GM23338 (cell line): ENCODE measurements at regions not wholly inside any gene's neighbourhood (a gene's known extent, or its start where the extent isn't known, plus 50 kb on each side); places are given as distances from the start of the nearest gene placed in this dataset.

ENCODE experiments used
- ATAC-seq: fragments of 200-7000 bp; cut with Tn5 transposase; 3 replicates; pipeline ENCODE4 v1.9.1; 2020
- DNase-seq: peaks from one replicate; pipeline ENCODE4 v3.0.0-alpha.2; 2015; ENCODE audit warnings: low spot score
- H2AFZ ChIP-seq: fragments of 200-600 bp; sonication (generic); 2 replicates; pipeline ENCODE4 v1.8.0; 2016; ENCODE audit warnings: antibody characterized with exemption, mild to moderate bottlenecking, moderate library complexity
- H3F3A ChIP-seq: fragments of 200-600 bp; sonication (generic); replicated peaks from 2 replicates; pipeline ENCODE4 v1.8.0; 2017; ENCODE audit warnings: antibody characterized with exemption, mixed run types, low read depth
- H3K27ac ChIP-seq: fragments of 200-600 bp; sonication (generic); 2 replicates; pipeline ENCODE4 v1.6.1; 2016; ENCODE audit warnings: low read depth
- H3K27me3 ChIP-seq: fragments of 200-600 bp; sonication (generic); 2 replicates; pipeline ENCODE4 v1.8.0; 2016; ENCODE audit warnings: mild to moderate bottlenecking, mixed run types, moderate library complexity; ENCODE audit not compliant: insufficient read depth
- H3K36me3 ChIP-seq: fragments of 200-600 bp; sonication (generic); 2 replicates; pipeline ENCODE4 v1.8.0; 2016; ENCODE audit warnings: mild to moderate bottlenecking; ENCODE audit not compliant: insufficient read depth
- H3K4me1 ChIP-seq: fragments of 200-600 bp; sonication (generic); 2 replicates; pipeline ENCODE4 v1.8.0; 2016; ENCODE audit warnings: mild to moderate bottlenecking, moderate library complexity; ENCODE audit not compliant: insufficient read depth
- H3K4me2 ChIP-seq: fragments of 200-600 bp; sonication (generic); 2 replicates; pipeline ENCODE4 v1.7.1; 2017; ENCODE audit warnings: mixed run types
- H3K4me3 ChIP-seq: fragments of 200-600 bp; sonication (generic); 2 replicates; pipeline ENCODE4 v1.6.1; 2016; ENCODE audit warnings: mixed run types
- H3K79me2 ChIP-seq: fragments of 200-600 bp; sonication (generic); replicated peaks from 2 replicates; pipeline ENCODE4 v1.8.0; 2017; ENCODE audit warnings: mild to moderate bottlenecking; ENCODE audit not compliant: insufficient read depth
- H3K9me2 ChIP-seq: fragments of 200-600 bp; sonication (generic); 2 replicates; pipeline ENCODE4 v1.8.0; 2017; ENCODE audit not compliant: insufficient read depth
- H4K20me1 ChIP-seq: fragments of 200-600 bp; sonication (generic); replicated peaks from 2 replicates; pipeline ENCODE4 v1.8.0; 2017; ENCODE audit warnings: mild to moderate bottlenecking; ENCODE audit not compliant: insufficient read depth
- H3K27ac Mint-ChIP-seq: 2 replicates; pipeline ENCODE4 v1.8.0; 2020; ENCODE audit warnings: inconsistent platforms, mild to moderate bottlenecking, moderate library complexity, mixed read lengths
- H3K27me3 Mint-ChIP-seq: 3 replicates; pipeline ENCODE4 v1.8.0; 2022; ENCODE audit warnings: low read depth, mild to moderate bottlenecking, moderate library complexity, mixed read lengths, inconsistent platforms; ENCODE audit not compliant: insufficient read depth, poor library complexity
- H3K36me3 Mint-ChIP-seq: 3 replicates; pipeline ENCODE4 v1.8.0; 2021; ENCODE audit warnings: low read depth, mild to moderate bottlenecking, inconsistent platforms, moderate library complexity, mixed read lengths
- H3K4me1 Mint-ChIP-seq: 3 replicates; pipeline ENCODE4 v1.8.0; 2020; ENCODE audit warnings: mild to moderate bottlenecking, inconsistent platforms, mixed read lengths
- H3K4me3 Mint-ChIP-seq: 3 replicates; pipeline ENCODE4 v1.8.0; 2021; ENCODE audit warnings: moderate library complexity, mild to moderate bottlenecking, inconsistent platforms, mixed read lengths
- H3K9me3 Mint-ChIP-seq: 3 replicates; pipeline ENCODE4 v1.8.0; 2020; ENCODE audit warnings: moderate library complexity, mild to moderate bottlenecking, inconsistent platforms, mixed read lengths
- ETS1 ChIP-seq: IDR thresholded peaks from 2 replicates; pipeline ENCODE4 v1.6.1; 2016; ENCODE audit warnings: antibody characterized with exemption
- EZH2 ChIP-seq: fragments of 200-600 bp; sonication (generic); IDR thresholded peaks from one replicate; pipeline ENCODE4 v1.8.0; 2017; ENCODE audit warnings: antibody characterized with exemption, mild to moderate bottlenecking, low read depth; ENCODE audit not compliant: unreplicated experiment
- EZH2phosphoT487 ChIP-seq: fragments of 200-600 bp; sonication (generic); IDR thresholded peaks from one replicate; pipeline ENCODE4 v1.8.1; 2018; ENCODE audit warnings: antibody characterized with exemption; ENCODE audit not compliant: unreplicated experiment
- JUNB ChIP-seq: IDR thresholded peaks from one replicate; pipeline ENCODE4 v1.6.1; 2016; ENCODE audit warnings: antibody characterized with exemption; ENCODE audit not compliant: unreplicated experiment
- NANOG ChIP-seq: IDR thresholded peaks from 2 replicates; pipeline ENCODE4 v1.6.1; 2016; ENCODE audit warnings: antibody characterized with exemption, borderline replicate concordance
- ZNF114 ChIP-seq: fragments of 250-450 bp; sonication (Bioruptor Pico); IDR thresholded peaks from 2 replicates; pipeline ENCODE4 v1.5.0; 2020; ENCODE audit warnings: mild to moderate bottlenecking, moderate library complexity
- ZNF462 ChIP-seq: fragments of 250-450 bp; sonication (Bioruptor Pico); IDR thresholded peaks from 2 replicates; pipeline ENCODE4 v1.5.0; 2020; ENCODE audit warnings: mild to moderate bottlenecking, moderate library complexity

GRCh38 chr10:55019439-55019838, 218.4 kb upstream of the PCDH15 start (continued):
- TF ChIP-seq ZNF462: no peak
- TF ChIP-seq EZH2: no peak
- no peak for TF ChIP-seq JUNB
- TF ChIP-seq EZH2phosphoT487: no peak
- no peak for TF ChIP-seq NANOG
- TF ChIP-seq ETS1: no peak

DNA sequence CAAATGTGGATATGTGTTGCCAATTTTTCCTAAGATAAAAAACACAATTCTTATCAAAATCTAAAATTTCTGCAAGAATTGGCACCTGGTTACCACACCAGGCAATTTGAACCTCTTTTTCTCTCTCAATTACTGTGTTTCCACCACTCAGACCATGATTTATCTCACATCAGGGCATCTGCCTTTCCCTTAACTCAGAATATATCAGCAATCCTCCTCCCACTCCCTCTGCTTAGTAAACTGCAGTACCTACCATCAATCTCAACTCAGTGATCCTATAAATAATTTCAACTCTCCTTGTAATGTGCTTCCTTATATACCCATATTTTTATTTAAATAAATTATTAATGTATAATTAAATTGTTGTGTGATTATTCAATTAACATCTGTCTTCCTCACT, 212.3 kb upstream of the PCDH15 start:
- Histone ChIP-seq H3K27ac (no peak overlapping the region), H3K27me3 (no peaks in the 10 kb centered on the region), H3K4me2 (no peak overlapping the region), H3K79me2 (no peaks in the 10 kb centered on the region), H4K20me1 (no peaks in the 10 kb centered on the region), H3K9me2 (no peaks in the 10 kb centered on the region), H3K4me1 (peaks cover 9% of the 10 kb centered on the region; the same call in 1 of the 2 replicates), H2AFZ (no peak overlapping the region), H3K36me3 (no peaks in the 10 kb centered on the region), H3K4me3 (no peak overlapping the region), H3F3A (no peaks in the 10 kb centered on the region)
- H3K36me3 Mint-ChIP-seq: no peaks in the 10 kb centered on the region
- H3K27me3 Mint-ChIP-seq: no peaks in the 10 kb centered on the region
- no peak overlapping the region for H3K27ac Mint-ChIP-seq
- TF ChIP-seq ETS1 (no peak), ZNF114 (CRISPR knock-in tag) (no peak)
- ATAC-seq (no peak), DNase-seq (no peak)
- no peak overlapping the region for H3K4me3 Mint-ChIP-seq
- no peaks in the 10 kb centered on the region for H3K9me3 Mint-ChIP-seq
- peaks cover 8% of the 10 kb centered on the region; the same call in 1 of the 3 replicates for H3K4me1 Mint-ChIP-seq
